Transverse colon (tissue), 4 donors: ENCODE measurements at regions not wholly inside any gene's neighbourhood (a gene's known extent, or its start where the extent isn't known, plus 50 kb on each side); places are given as distances from the start of the nearest gene placed in this dataset.

Source experiments
- DNase-seq: peaks from one replicate; pipeline ENCODE4 v3.0.0-alpha.2; 2019
- H3K27ac ChIP-seq, 4 donors: fragments of 200-600 bp; sonication (generic); 2 replicates each; pipeline ENCODE4 v1.5.1; 2016 to 2018; ENCODE audit warnings: inconsistent platforms in 4 of 4
- H3K27me3 ChIP-seq: fragments of 200-600 bp; sonication (generic); 2 replicates; pipeline ENCODE4 v1.5.1; 2017; ENCODE audit warnings: inconsistent platforms
- H3K36me3 ChIP-seq, 4 donors: fragments of 200-600 bp; sonication (generic); 2 replicates each; pipeline ENCODE4 v1.5.1; 2017 to 2019; ENCODE audit warnings: inconsistent platforms in 4 of 4
- H3K4me1 ChIP-seq, 4 donors: fragments of 200-600 bp; sonication (generic); 2 replicates each; pipeline ENCODE4 v1.5.1; 2017 to 2020; ENCODE audit warnings: inconsistent platforms in 4 of 4
- H3K4me3 ChIP-seq, 4 donors: fragments of 200-600 bp; sonication (generic); 1 replicate in 1 of 4; 2 replicates in 3 of 4; pipeline versions ENCODE4 v1.5.1 to v1.6.1; 2017 to 2019; ENCODE audit warnings: inconsistent platforms in 4 of 4
- H3K9me3 ChIP-seq, 2 donors: fragments of 200-600 bp; sonication (generic); 2 replicates each; pipeline ENCODE4 v1.5.1; 2017 to 2019; ENCODE audit warnings: inconsistent platforms in 2 of 2
- EP300 ChIP-seq: sonication (generic); formaldehyde crosslinking; IDR thresholded peaks from one replicate; pipeline ENCODE4 v1.6.1; 2017; ENCODE audit warnings: antibody characterized with exemption, low read depth
- POLR2A ChIP-seq: fragments of 450-650 bp; IDR thresholded peaks from one replicate; pipeline ENCODE4 v1.6.1; 2016; ENCODE audit warnings: antibody characterized with exemption, mild to moderate bottlenecking, moderate library complexity
- POLR2AphosphoS5 ChIP-seq, 3 donors: sonication (generic); formaldehyde crosslinking; IDR thresholded peaks; one replicate each; pipeline ENCODE4 v1.6.1; 2016; ENCODE audit warnings: antibody characterized with exemption in 3 of 3
- WGBS, 2 donors: methylation state at CpG; one replicate each; pipeline ENCODE4 v1.1.5; 2018; ENCODE audit warnings: low coverage in 1 of 2; 5-methylcytosine and 5-hydroxymethylcytosine counted together
- in situ Hi-C, 4 donors: fragments of 200-750 bp; cut with MboI; loops; one replicate each; pipeline versions ENCODE4 v1.15.0 to v1.15.1; 2017; ENCODE audit warnings: low sequenced_read_pairs in 3 of 4, low pct_ligation_motif_present in 1 of 4, low pct_unique_long_range_greater_than_20kb in 1 of 4
- intact Hi-C: fragments of 100-400 bp; cut with DNase I; formaldehyde crosslinking; loops from one replicate; pipeline ENCODE4 v1.15.1; 2023; ENCODE audit warnings: low total_unique reads
- TF ChIP-seq, protein P1 (sequence below), 5 experiments: fragments of 200-600 bp in 3 of 5; fragments of 450-650 bp in 2 of 5; sonication (generic) in 3 of 5; IDR thresholded peaks; 1 replicate in 2 of 5; 2 replicates in 3 of 5; pipeline ENCODE4 v1.5.1; 2016 to 2017; ENCODE audit warnings: antibody characterized with exemption in 5 of 5, inconsistent platforms in 3 of 5, mild to moderate bottlenecking in 2 of 5, moderate library complexity in 1 of 5

- DNase-seq = no peak
- intact Hi-C loops = no loop called here
These were observed 176.2 kb downstream of the DUSP10 start for GRCh38 chr1:221565711-221566110.

GRCh38 chr1:221567859-221568507, 173.9 kb downstream of the DUSP10 start:
- Histone ChIP-seq H3K27me3 (no peaks in the 10 kb centered on the region), H3K27ac (no peak overlapping the region), H3K9me3 (no peaks in the 10 kb centered on the region), H3K36me3 (no peaks in the 10 kb centered on the region), H3K4me1 (no peaks in the 10 kb centered on the region), H3K4me3 (no peak overlapping the region)
- TF ChIP-seq, protein P1, sequence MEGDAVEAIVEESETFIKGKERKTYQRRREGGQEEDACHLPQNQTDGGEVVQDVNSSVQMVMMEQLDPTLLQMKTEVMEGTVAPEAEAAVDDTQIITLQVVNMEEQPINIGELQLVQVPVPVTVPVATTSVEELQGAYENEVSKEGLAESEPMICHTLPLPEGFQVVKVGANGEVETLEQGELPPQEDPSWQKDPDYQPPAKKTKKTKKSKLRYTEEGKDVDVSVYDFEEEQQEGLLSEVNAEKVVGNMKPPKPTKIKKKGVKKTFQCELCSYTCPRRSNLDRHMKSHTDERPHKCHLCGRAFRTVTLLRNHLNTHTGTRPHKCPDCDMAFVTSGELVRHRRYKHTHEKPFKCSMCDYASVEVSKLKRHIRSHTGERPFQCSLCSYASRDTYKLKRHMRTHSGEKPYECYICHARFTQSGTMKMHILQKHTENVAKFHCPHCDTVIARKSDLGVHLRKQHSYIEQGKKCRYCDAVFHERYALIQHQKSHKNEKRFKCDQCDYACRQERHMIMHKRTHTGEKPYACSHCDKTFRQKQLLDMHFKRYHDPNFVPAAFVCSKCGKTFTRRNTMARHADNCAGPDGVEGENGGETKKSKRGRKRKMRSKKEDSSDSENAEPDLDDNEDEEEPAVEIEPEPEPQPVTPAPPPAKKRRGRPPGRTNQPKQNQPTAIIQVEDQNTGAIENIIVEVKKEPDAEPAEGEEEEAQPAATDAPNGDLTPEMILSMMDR (IDR thresholded peaks at IDR 0.05) = no peak
- in situ Hi-C loops = no loop called here
- WGBS, 2 donors = 48 to 51% methylated on average over 2 to 3 of the region's 3 CpGs
- DNase-seq = no peak
- intact Hi-C loops = no loop called here

More at GRCh38 chr1:221565711-221566110, 176.2 kb downstream of the DUSP10 start:
- 67% methylated on average over 3 to 5 of the region's 5 CpGs for WGBS, 2 donors
- Histone ChIP-seq H3K4me1 (no peaks in the 10 kb centered on the region), H3K27ac (no peak overlapping the region), H3K36me3 (no peaks in the 10 kb centered on the region), H3K9me3 (no peaks in the 10 kb centered on the region), H3K27me3 (no peaks in the 10 kb centered on the region), H3K4me3 (no peak overlapping the region)
- in situ Hi-C loops = no loop called here
- TF ChIP-seq, protein P1 (IDR thresholded peaks at IDR 0.05) = no peak
- TF ChIP-seq EP300 (no peak), POLR2AphosphoS5 (IDR thresholded peaks at IDR 0.05) (no peak), POLR2A (no peak)

GRCh38 chr1:221573756-221574155, 168.1 kb downstream of the DUSP10 start:
- intact Hi-C loops = no loop called here
- Histone ChIP-seq H3K27me3 (no peaks in the 10 kb centered on the region), H3K4me1 (no peaks in the 10 kb centered on the region), H3K4me3 (no peak overlapping the region), H3K27ac (no peak overlapping the region), H3K36me3 (no peaks in the 10 kb centered on the region), H3K9me3 (no peaks in the 10 kb centered on the region)
- TF ChIP-seq POLR2A (no peak), EP300 (no peak), POLR2AphosphoS5 (IDR thresholded peaks at IDR 0.05) (no peak)
- TF ChIP-seq, protein P1 (IDR thresholded peaks at IDR 0.05) = no peak
- no peak for DNase-seq
- in situ Hi-C loops = no loop called here
- 41 to 57% methylated on average over 5 of the region's 5 CpGs for WGBS, 2 donors

GRCh38 chr1:221574529-221574928, 167.4 kb downstream of the DUSP10 start:
- 89 to 100% methylated on average over 1 to 2 of the region's 2 CpGs for WGBS, 2 donors
- Histone ChIP-seq H3K9me3 (no peaks in the 10 kb centered on the region), H3K4me3 (no peak overlapping the region), H3K36me3 (no peaks in the 10 kb centered on the region), H3K27me3 (no peaks in the 10 kb centered on the region), H3K4me1 (no peaks in the 10 kb centered on the region), H3K27ac (no peak overlapping the region)
- intact Hi-C loops = no loop called here
- DNase-seq = no peak
- in situ Hi-C loops = no loop called here
- no peak for TF ChIP-seq EP300
- TF ChIP-seq, protein P1 (IDR thresholded peaks at IDR 0.05) = no peak
- no peak for TF ChIP-seq POLR2A
- TF ChIP-seq POLR2AphosphoS5 (IDR thresholded peaks at IDR 0.05) = no peak
